Loucy (cell line): ENCODE measurements at regions not wholly inside any gene's neighbourhood (a gene's known extent, or its start where the extent isn't known, plus 50 kb on each side); places are given as distances from the start of the nearest gene placed in this dataset.

ENCODE experiments used
- H2AFZ ChIP-seq: fragments of 200-600 bp; sonication (generic); 2 replicates; pipeline ENCODE4 v1.6.0; 2016; ENCODE audit warnings: antibody characterized with exemption, mild to moderate bottlenecking, low read length, moderate library complexity
- H3F3A ChIP-seq: fragments of 200-600 bp; 2 replicates; pipeline ENCODE4 v1.6.0; 2016; ENCODE audit warnings: antibody characterized with exemption, low read depth, mild to moderate bottlenecking
- H3K27me3 ChIP-seq: fragments of 200-600 bp; sonication (generic); 2 replicates; pipeline ENCODE4 v1.6.1; 2014; ENCODE audit warnings: low read length, mild to moderate bottlenecking; ENCODE audit not compliant: insufficient read depth, poor library complexity, severe bottlenecking
- H3K36me3 ChIP-seq: fragments of 200-600 bp; sonication (generic); 2 replicates; pipeline ENCODE4 v1.6.1; 2016; ENCODE audit warnings: low read length; ENCODE audit not compliant: insufficient read depth
- H3K4me1 ChIP-seq: fragments of 200-600 bp; sonication (generic); 2 replicates; pipeline ENCODE4 v1.5.1; 2014; ENCODE audit warnings: low read length, mild to moderate bottlenecking; ENCODE audit not compliant: insufficient read depth, poor library complexity, severe bottlenecking
- H3K4me2 ChIP-seq: fragments of 200-600 bp; sonication (generic); 2 replicates; pipeline ENCODE4 v1.6.0; 2014; ENCODE audit warnings: antibody characterized with exemption, low read length, low read depth, mild to moderate bottlenecking; ENCODE audit not compliant: poor library complexity, severe bottlenecking
- H3K4me3 ChIP-seq: fragments of 200-600 bp; sonication (generic); 2 replicates; pipeline ENCODE4 v1.5.1; 2014; ENCODE audit warnings: low read length, mild to moderate bottlenecking, mixed read lengths; ENCODE audit not compliant: poor library complexity, severe bottlenecking
- H3K79me2 ChIP-seq: fragments of 200-600 bp; sonication (generic); 2 replicates; pipeline ENCODE4 v1.6.1; 2014; ENCODE audit warnings: low read length; ENCODE audit not compliant: insufficient read depth
- H3K9ac ChIP-seq: fragments of 200-600 bp; sonication (generic); 2 replicates; pipeline ENCODE4 v1.6.0; 2014; ENCODE audit warnings: mild to moderate bottlenecking, low read depth, low read length, moderate library complexity; ENCODE audit not compliant: poor library complexity, severe bottlenecking
- H3K9me2 ChIP-seq: fragments of 200-600 bp; sonication (generic); replicated peaks from 2 replicates; pipeline ENCODE4 v1.6.1; 2016; ENCODE audit warnings: low read depth, low read length, mixed read lengths
- H3K9me3 ChIP-seq: fragments of 200-600 bp; sonication (generic); 2 replicates; pipeline ENCODE4 v1.6.1; 2014; ENCODE audit warnings: mild to moderate bottlenecking, antibody characterized with exemption, low read length, low read depth; ENCODE audit not compliant: insufficient read depth
- H4K20me1 ChIP-seq: fragments of 200-600 bp; sonication (generic); 2 replicates; pipeline ENCODE4 v1.6.0; 2014; ENCODE audit warnings: antibody characterized with exemption, low read length, mild to moderate bottlenecking; ENCODE audit not compliant: insufficient read depth, poor library complexity, severe bottlenecking
- CTCF ChIP-seq: fragments of 200-600 bp; sonication (generic); conservative IDR thresholded peaks from 2 replicates; pipeline ENCODE4 v1.5.1; 2014; ENCODE audit warnings: mild to moderate bottlenecking, antibody characterized with exemption, low read length
- EZH2phosphoT487 ChIP-seq: fragments of 200-600 bp; IDR thresholded peaks from 2 replicates; pipeline ENCODE4 v1.6.1; 2018; ENCODE audit warnings: antibody characterized with exemption, mild to moderate bottlenecking, moderate library complexity, borderline replicate concordance

- Histone ChIP-seq H3F3A (no peaks in the 10 kb centered on the region), H3K4me3 (no peak overlapping the region), H3K27me3 (no peaks in the 10 kb centered on the region), H3K36me3 (no peaks in the 10 kb centered on the region), H3K4me2 (no peak overlapping the region), H3K9me2 (no peaks in the 10 kb centered on the region), H3K9me3 (no peaks in the 10 kb centered on the region), H4K20me1 (no peaks in the 10 kb centered on the region), H3K79me2 (no peaks in the 10 kb centered on the region), H3K4me1 (no peaks in the 10 kb centered on the region), H2AFZ (no peak overlapping the region), H3K9ac (no peak overlapping the region)
- TF ChIP-seq EZH2phosphoT487 (no peak), CTCF (no peak)
Measured at GRCh38 chr17:14585099-14585498, 284.2 kb downstream of the HS3ST3B1 start.

GRCh38 chr17:14582996-14583395 lies 282.1 kb downstream of the HS3ST3B1 start:
- no peaks in the 10 kb centered on the region for H3K79me2 ChIP-seq
- H2AFZ ChIP-seq, result no peak overlapping the region
- H3K36me3 ChIP-seq, result no peaks in the 10 kb centered on the region
- no peaks in the 10 kb centered on the region for H4K20me1 ChIP-seq
- H3K4me1 ChIP-seq, result no peaks in the 10 kb centered on the region
- H3K27me3 ChIP-seq, result no peaks in the 10 kb centered on the region
- H3K4me2 ChIP-seq, result no peak overlapping the region
- no peaks in the 10 kb centered on the region for H3F3A ChIP-seq
- no peaks in the 10 kb centered on the region for H3K9me2 ChIP-seq
- H3K9me3 ChIP-seq, result no peaks in the 10 kb centered on the region
- no peak overlapping the region for H3K9ac ChIP-seq
- TF ChIP-seq EZH2phosphoT487 (no peak), CTCF (no peak)
- H3K4me3 ChIP-seq, result no peak overlapping the region

- no peaks in the 10 kb centered on the region for H3K27me3 ChIP-seq
- no peaks in the 10 kb centered on the region for H3K79me2 ChIP-seq
- no peaks in the 10 kb centered on the region for H3K9me3 ChIP-seq
- H3K4me1 ChIP-seq, result no peaks in the 10 kb centered on the region
- no peak overlapping the region for H3K4me2 ChIP-seq
- no peaks in the 10 kb centered on the region for H4K20me1 ChIP-seq
- H3K9me2 ChIP-seq, result no peaks in the 10 kb centered on the region
- TF ChIP-seq CTCF (no peak), EZH2phosphoT487 (no peak)
- H2AFZ ChIP-seq, result no peak overlapping the region
- no peak overlapping the region for H3K9ac ChIP-seq
- no peaks in the 10 kb centered on the region for H3K36me3 ChIP-seq
- no peaks in the 10 kb centered on the region for H3F3A ChIP-seq
- H3K4me3 ChIP-seq, result no peak overlapping the region
Measured at GRCh38 chr17:14581186-14581830, 280.4 kb downstream of the HS3ST3B1 start.
